ENCODE measurements at regions not wholly inside any gene's neighbourhood (a gene's known extent, or its start where the extent isn't known, plus 50 kb on each side); places are given as distances from the start of the nearest gene placed in this dataset.

DNA sequence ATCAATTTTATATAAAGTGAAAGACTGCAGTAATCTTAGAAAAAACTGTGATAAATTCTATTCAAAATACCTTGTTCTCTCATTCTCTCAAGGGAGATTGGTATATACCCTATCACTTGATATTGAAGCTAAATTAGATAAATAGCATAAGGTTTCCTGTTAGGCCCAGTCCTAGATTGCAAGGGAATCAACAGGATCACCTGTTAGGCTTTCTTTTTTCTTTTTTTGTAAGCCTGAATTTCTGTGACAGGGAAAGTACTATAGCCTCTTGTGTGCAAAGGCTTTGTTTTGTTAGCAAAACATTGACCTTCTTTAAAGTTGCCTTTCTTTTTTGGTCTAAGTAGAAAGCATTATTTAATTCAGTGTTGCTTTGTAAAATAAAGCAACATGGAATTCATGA, 100.0 kb downstream of the HAUS1 start:
- Histone ChIP-seq H4K12ac (ENCODE audit: low read depth, low read length) (no peak overlapping the region), H4K91ac (ENCODE audit: low read depth, low read length) (no peak overlapping the region), H3K9ac (ENCODE audit: low read length) (no peak overlapping the region), H3K9me3 (ENCODE audit: insufficient read depth, low read depth, low read length) (no peaks in the 10 kb centered on the region), H3K79me1 (ENCODE audit: low read length) (peaks cover 2% of the 10 kb centered on the region), H3K23ac (ENCODE audit: low read length) (no peak overlapping the region), H2BK12ac (ENCODE audit: low read length) (no peak overlapping the region), H3K36me3 (ENCODE audit: control insufficient read depth in 1 of 2, insufficient read depth in 2 of 2, low read length in 2 of 2) (no peaks in the 10 kb centered on the region), H3K27me3 (ENCODE audit: insufficient read depth, low read length) (no peaks in the 10 kb centered on the region), H2BK5ac (ENCODE audit: low read depth, low read length, poor library complexity) (no peak overlapping the region), H2AFZ (ENCODE audit: insufficient read depth, low read length, poor library complexity) (no peak overlapping the region), H3K4ac (ENCODE audit: low read depth, low read length) (no peak overlapping the region), H3K4me1 (ENCODE audit: control insufficient read depth in 1 of 2, insufficient read depth in 2 of 2, low read length in 2 of 2) (peaks cover 0 to 2% of the 10 kb centered on the region in 2 experiments), H2AK5ac (ENCODE audit: low read length) (no peak overlapping the region), H3K14ac (ENCODE audit: low read length) (no peak overlapping the region), H3K79me2 (ENCODE audit: control insufficient read depth, insufficient read depth, low read length, poor library complexity) (peaks cover 4% of the 10 kb centered on the region), H3K18ac (ENCODE audit: low read length) (no peak overlapping the region), H3K27ac (ENCODE audit: low read depth, low read length) (no peak overlapping the region), H2BK120ac (ENCODE audit: insufficient read depth, low read length, poor library complexity) (no peak overlapping the region), H3K4me2 (ENCODE audit: low read length) (no peak overlapping the region), H4K8ac (ENCODE audit: low read depth, low read length) (no peak overlapping the region), H3K4me3 (ENCODE audit: low read depth, low read length) (no peak overlapping the region)
- no peak for DNase-seq

- Histone ChIP-seq H3K4me3 (ENCODE audit: low read depth, low read length) (no peak overlapping the region), H2AK5ac (ENCODE audit: low read length) (no peak overlapping the region), H3K18ac (ENCODE audit: low read length) (no peak overlapping the region), H3K36me3 (ENCODE audit: control insufficient read depth in 1 of 2, insufficient read depth in 2 of 2, low read length in 2 of 2) (no peaks in the 10 kb centered on the region), H3K79me1 (ENCODE audit: low read length) (no peaks in the 10 kb centered on the region), H2BK5ac (ENCODE audit: low read depth, low read length, poor library complexity) (no peak overlapping the region), H3K79me2 (ENCODE audit: control insufficient read depth, insufficient read depth, low read length, poor library complexity) (no peaks in the 10 kb centered on the region), H3K14ac (ENCODE audit: low read length) (no peak overlapping the region), H4K91ac (ENCODE audit: low read depth, low read length) (no peak overlapping the region), H2AFZ (ENCODE audit: insufficient read depth, low read length, poor library complexity) (no peak overlapping the region), H3K9ac (ENCODE audit: low read length) (no peak overlapping the region), H3K4ac (ENCODE audit: low read depth, low read length) (no peak overlapping the region), H2BK120ac (ENCODE audit: insufficient read depth, low read length, poor library complexity) (no peak overlapping the region), H4K12ac (ENCODE audit: low read depth, low read length) (no peak overlapping the region), H3K4me1 (ENCODE audit: control insufficient read depth in 1 of 2, insufficient read depth in 2 of 2, low read length in 2 of 2) (no peaks in the 10 kb centered on the region), H4K8ac (ENCODE audit: low read depth, low read length) (no peak overlapping the region), H3K27me3 (ENCODE audit: insufficient read depth, low read length) (no peaks in the 10 kb centered on the region), H3K4me2 (ENCODE audit: low read length) (no peak overlapping the region), H2BK12ac (ENCODE audit: low read length) (no peak overlapping the region), H3K23ac (ENCODE audit: low read length) (no peak overlapping the region), H3K27ac (ENCODE audit: low read depth, low read length) (no peak overlapping the region), H3K9me3 (ENCODE audit: insufficient read depth, low read depth, low read length) (no peaks in the 10 kb centered on the region)
- DNase-seq: no peak
- no CpG with 5 or more reads among the region's 1 CpG for WGBS (ENCODE audit: extremely low coverage, insufficient coverage, insufficient read length)
Observed at GRCh38 chr18:46207985-46208384, 103.8 kb downstream of the HAUS1 start.

DNA sequence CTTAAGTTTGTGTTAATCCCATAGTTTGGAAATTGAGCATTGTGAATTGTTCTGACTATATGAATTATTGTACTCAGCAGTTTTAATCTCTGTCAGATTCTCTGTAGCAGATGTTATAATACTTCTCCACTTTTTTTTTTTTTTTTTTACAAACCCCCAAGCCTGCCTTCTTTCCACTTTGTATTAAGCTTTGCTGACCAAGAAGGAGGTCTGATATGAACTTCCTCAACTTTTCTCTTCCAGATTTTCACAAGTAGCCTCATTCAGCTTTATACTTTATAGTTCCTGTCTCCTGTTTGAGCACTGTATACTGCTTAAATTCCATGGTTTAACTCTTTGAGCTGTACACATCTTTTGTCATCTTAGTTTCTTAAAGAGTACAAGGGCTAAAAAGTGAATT, 105.0 kb downstream of the HAUS1 start:
- no peaks in the 10 kb centered on the region for H3K27me3 ChIP-seq (ENCODE audit: insufficient read depth, low read length)
- H2AK5ac ChIP-seq (ENCODE audit: low read length): no peak overlapping the region
- H3K4me3 ChIP-seq (ENCODE audit: low read depth, low read length): no peak overlapping the region
- H2BK120ac ChIP-seq (ENCODE audit: insufficient read depth, low read length, poor library complexity): no peak overlapping the region
- no peak overlapping the region for H3K18ac ChIP-seq (ENCODE audit: low read length)
- H3K9ac ChIP-seq (ENCODE audit: low read length): no peak overlapping the region
- no peaks in the 10 kb centered on the region for H3K79me2 ChIP-seq (ENCODE audit: control insufficient read depth, insufficient read depth, low read length, poor library complexity)
- no peak overlapping the region for H3K4ac ChIP-seq (ENCODE audit: low read depth, low read length)
- H3K36me3 ChIP-seq (ENCODE audit: control insufficient read depth in 1 of 2, insufficient read depth in 2 of 2, low read length in 2 of 2): no peaks in the 10 kb centered on the region
- no peak overlapping the region for H4K8ac ChIP-seq (ENCODE audit: low read depth, low read length)
- H3K27ac ChIP-seq (ENCODE audit: low read depth, low read length): no peak overlapping the region
- H3K4me2 ChIP-seq (ENCODE audit: low read length): no peak overlapping the region
- no peak overlapping the region for H2BK5ac ChIP-seq (ENCODE audit: low read depth, low read length, poor library complexity)
- H3K23ac ChIP-seq (ENCODE audit: low read length): no peak overlapping the region
- H2BK12ac ChIP-seq (ENCODE audit: low read length): no peak overlapping the region
- H4K12ac ChIP-seq (ENCODE audit: low read depth, low read length): no peak overlapping the region
- no peaks in the 10 kb centered on the region for H3K79me1 ChIP-seq (ENCODE audit: low read length)
- DNase-seq: no peak
- H3K4me1 ChIP-seq (ENCODE audit: control insufficient read depth in 1 of 2, insufficient read depth in 2 of 2, low read length in 2 of 2): no peaks in the 10 kb centered on the region
- H3K9me3 ChIP-seq (ENCODE audit: insufficient read depth, low read depth, low read length): no peaks in the 10 kb centered on the region
- no peak overlapping the region for H2AFZ ChIP-seq (ENCODE audit: insufficient read depth, low read length, poor library complexity)
- no peak overlapping the region for H3K14ac ChIP-seq (ENCODE audit: low read length)
- H4K91ac ChIP-seq (ENCODE audit: low read depth, low read length): no peak overlapping the region

GRCh38 chr18:46211816-46212215, 107.6 kb downstream of the HAUS1 start:
- Histone ChIP-seq H3K4me2 (ENCODE audit: low read length) (no peak overlapping the region), H3K9ac (ENCODE audit: low read length) (no peak overlapping the region), H3K79me2 (ENCODE audit: control insufficient read depth, insufficient read depth, low read length, poor library complexity) (no peaks in the 10 kb centered on the region), H3K14ac (ENCODE audit: low read length) (no peak overlapping the region), H3K79me1 (ENCODE audit: low read length) (no peaks in the 10 kb centered on the region), H4K91ac (ENCODE audit: low read depth, low read length) (no peak overlapping the region), H4K8ac (ENCODE audit: low read depth, low read length) (no peak overlapping the region), H3K27ac (ENCODE audit: low read depth, low read length) (no peak overlapping the region), H2AK5ac (ENCODE audit: low read length) (no peak overlapping the region), H3K18ac (ENCODE audit: low read length) (no peak overlapping the region), H3K27me3 (ENCODE audit: insufficient read depth, low read length) (no peaks in the 10 kb centered on the region), H2AFZ (ENCODE audit: insufficient read depth, low read length, poor library complexity) (no peak overlapping the region), H2BK12ac (ENCODE audit: low read length) (no peak overlapping the region), H3K4me3 (ENCODE audit: low read depth, low read length) (no peak overlapping the region), H3K23ac (ENCODE audit: low read length) (no peak overlapping the region), H2BK5ac (ENCODE audit: low read depth, low read length, poor library complexity) (no peak overlapping the region), H3K36me3 (ENCODE audit: control insufficient read depth in 1 of 2, insufficient read depth in 2 of 2, low read length in 2 of 2) (peaks cover 4 to 5% of the 10 kb centered on the region in 2 experiments), H3K9me3 (ENCODE audit: insufficient read depth, low read depth, low read length) (no peaks in the 10 kb centered on the region), H2BK120ac (ENCODE audit: insufficient read depth, low read length, poor library complexity) (no peak overlapping the region), H3K4me1 (ENCODE audit: control insufficient read depth in 1 of 2, insufficient read depth in 2 of 2, low read length in 2 of 2) (no peaks in the 10 kb centered on the region), H4K12ac (ENCODE audit: low read depth, low read length) (no peak overlapping the region), H3K4ac (ENCODE audit: low read depth, low read length) (no peak overlapping the region)
- no CpG with 5 or more reads among the region's 1 CpG for WGBS (ENCODE audit: extremely low coverage, insufficient coverage, insufficient read length)
- DNase-seq: no peak

DNA sequence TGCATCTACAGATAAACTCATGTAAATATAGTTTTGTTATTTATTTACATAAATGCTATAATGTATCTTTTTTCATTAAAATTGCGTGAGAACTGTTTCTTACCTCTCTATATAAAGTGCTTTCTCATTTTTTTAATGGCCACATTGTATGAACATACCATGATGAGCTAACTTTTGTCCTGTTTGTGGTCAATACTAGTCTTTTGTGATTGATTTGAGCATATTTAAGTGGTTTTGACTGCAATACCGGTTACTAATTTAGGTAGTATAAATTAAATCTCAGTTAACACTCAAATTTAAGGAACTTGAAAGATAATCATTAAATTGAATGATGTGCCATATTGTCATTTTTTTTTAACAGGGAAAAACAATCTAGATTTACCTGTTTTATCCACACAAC, 108.2 kb downstream of the HAUS1 start:
- no peak overlapping the region for H2BK12ac ChIP-seq (ENCODE audit: low read length)
- H3K14ac ChIP-seq (ENCODE audit: low read length): no peak overlapping the region
- no peak overlapping the region for H2AFZ ChIP-seq (ENCODE audit: insufficient read depth, low read length, poor library complexity)
- WGBS (ENCODE audit: extremely low coverage, insufficient coverage, insufficient read length): no CpG with 5 or more reads among the region's 2 CpGs
- H3K27me3 ChIP-seq (ENCODE audit: insufficient read depth, low read length): no peaks in the 10 kb centered on the region
- no peaks in the 10 kb centered on the region for H3K9me3 ChIP-seq (ENCODE audit: insufficient read depth, low read depth, low read length)
- H3K4me1 ChIP-seq (ENCODE audit: control insufficient read depth in 1 of 2, insufficient read depth in 2 of 2, low read length in 2 of 2): no peaks in the 10 kb centered on the region
- no peak overlapping the region for H2AK5ac ChIP-seq (ENCODE audit: low read length)
- H3K79me1 ChIP-seq (ENCODE audit: low read length): no peaks in the 10 kb centered on the region
- H3K9ac ChIP-seq (ENCODE audit: low read length): no peak overlapping the region
- H3K4me3 ChIP-seq (ENCODE audit: low read depth, low read length): no peak overlapping the region
- no peak overlapping the region for H4K91ac ChIP-seq (ENCODE audit: low read depth, low read length)
- no peaks in the 10 kb centered on the region for H3K79me2 ChIP-seq (ENCODE audit: control insufficient read depth, insufficient read depth, low read length, poor library complexity)
- no peak overlapping the region for H4K8ac ChIP-seq (ENCODE audit: low read depth, low read length)
- H3K4me2 ChIP-seq (ENCODE audit: low read length): no peak overlapping the region
- no peak overlapping the region for H3K18ac ChIP-seq (ENCODE audit: low read length)
- no peak overlapping the region for H3K27ac ChIP-seq (ENCODE audit: low read depth, low read length)
- DNase-seq: no peak
- H3K4ac ChIP-seq (ENCODE audit: low read depth, low read length): no peak overlapping the region
- no peak overlapping the region for H2BK5ac ChIP-seq (ENCODE audit: low read depth, low read length, poor library complexity)
- peaks cover 4 to 5% of the 10 kb centered on the region in 2 experiments for H3K36me3 ChIP-seq (ENCODE audit: control insufficient read depth in 1 of 2, insufficient read depth in 2 of 2, low read length in 2 of 2)
- H2BK120ac ChIP-seq (ENCODE audit: insufficient read depth, low read length, poor library complexity): no peak overlapping the region
- no peak overlapping the region for H3K23ac ChIP-seq (ENCODE audit: low read length)
- no peak overlapping the region for H4K12ac ChIP-seq (ENCODE audit: low read depth, low read length)
